ENCODE measurements at regions not wholly inside any gene's neighbourhood (a gene's known extent, or its start where the extent isn't known, plus 50 kb on each side); places are given as distances from the start of the nearest gene placed in this dataset.

DNA sequence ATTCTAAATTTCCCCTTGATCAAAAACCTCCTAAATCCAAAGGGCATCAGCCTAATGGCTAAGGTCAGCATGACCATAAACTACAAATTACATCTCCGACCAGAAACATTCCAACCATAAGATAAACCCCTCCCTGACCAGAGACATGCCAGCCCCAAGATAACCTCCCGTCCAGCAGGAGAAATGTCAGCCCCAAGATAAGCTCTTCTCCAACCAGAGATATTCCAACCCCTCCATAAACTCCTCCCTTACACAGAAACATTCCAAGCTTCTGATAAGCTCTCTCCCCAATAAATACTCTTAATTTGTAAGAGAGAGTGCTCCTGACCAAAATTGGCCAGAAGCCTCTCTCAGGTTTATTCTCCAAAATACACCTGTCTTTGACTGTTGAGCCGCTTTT lies 274.0 kb downstream of the RNF152 start:
- DNase-seq (ENCODE audit: low read depth), result no peak

DNA sequence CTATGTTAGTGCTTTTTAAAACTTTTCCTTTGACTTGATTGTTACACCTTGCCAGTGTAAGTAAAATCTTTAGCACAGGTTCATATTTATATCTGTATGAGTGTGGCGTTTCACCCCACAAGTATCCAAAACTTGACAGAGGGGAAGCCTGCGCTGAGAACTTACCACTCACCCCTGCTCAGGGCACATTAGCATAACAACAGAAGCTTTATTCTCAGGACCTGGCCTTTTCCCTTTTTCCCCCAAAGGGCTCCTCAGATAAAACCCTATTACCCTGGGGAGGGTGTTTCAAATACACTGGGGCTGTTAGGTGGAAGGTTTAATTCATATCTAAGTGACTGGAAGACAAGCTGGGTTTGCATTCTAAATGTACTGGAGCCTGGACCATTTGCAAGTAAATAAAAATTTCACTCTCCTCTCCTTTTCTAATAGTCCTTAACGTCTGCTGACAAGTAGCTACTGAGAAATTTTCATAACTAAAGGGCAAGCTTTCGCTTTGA lies 276.6 kb downstream of the RNF152 start:
- DNase-seq (ENCODE audit: low read depth), result no peak

GRCh38 chr18:61612517-61612916 lies 279.3 kb downstream of the CDH20 start:
- peak; percentile 38 for DNase-seq (ENCODE audit: low read depth)

DNA sequence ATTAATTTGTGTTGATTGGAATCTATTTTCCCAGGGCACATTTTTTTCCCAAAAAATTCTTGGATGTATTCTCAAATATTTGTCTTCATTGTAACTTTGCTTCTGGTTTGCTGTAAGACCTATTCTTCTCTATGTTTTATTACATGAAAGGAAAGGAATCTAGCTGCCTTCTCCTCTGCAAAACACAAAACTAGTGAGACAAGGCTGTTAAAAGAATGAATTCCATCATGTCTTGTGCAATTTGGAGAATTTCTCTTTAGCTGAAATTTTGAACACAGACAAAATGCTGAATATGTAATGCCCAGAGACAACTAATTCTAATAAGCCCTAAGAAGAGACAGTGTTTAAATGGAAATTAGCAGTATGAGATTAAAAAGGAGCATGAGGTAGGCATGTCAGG lies 275.9 kb downstream of the CDH20 start:
- no peak for DNase-seq (ENCODE audit: low read depth)

DNA sequence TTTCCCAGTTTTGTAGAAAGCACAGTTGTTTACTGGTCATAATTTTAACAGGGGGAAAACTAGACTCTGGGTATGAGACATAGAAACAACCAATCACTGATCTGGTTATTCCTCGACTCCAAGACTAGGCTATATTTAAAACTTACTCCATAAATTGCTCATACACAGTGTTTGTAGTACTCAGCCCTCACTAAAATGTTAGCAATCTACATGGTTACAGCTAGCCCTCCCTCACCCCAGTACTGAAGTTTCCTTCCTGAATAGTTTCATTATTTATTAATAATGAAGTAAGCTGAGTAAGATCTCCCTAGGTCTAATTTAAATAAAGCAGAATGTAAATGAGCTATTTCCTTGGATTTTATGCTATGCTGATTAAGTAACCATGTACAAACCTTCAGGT lies 275.1 kb downstream of the CDH20 start:
- DNase-seq (ENCODE audit: low read depth), result no peak

DNA sequence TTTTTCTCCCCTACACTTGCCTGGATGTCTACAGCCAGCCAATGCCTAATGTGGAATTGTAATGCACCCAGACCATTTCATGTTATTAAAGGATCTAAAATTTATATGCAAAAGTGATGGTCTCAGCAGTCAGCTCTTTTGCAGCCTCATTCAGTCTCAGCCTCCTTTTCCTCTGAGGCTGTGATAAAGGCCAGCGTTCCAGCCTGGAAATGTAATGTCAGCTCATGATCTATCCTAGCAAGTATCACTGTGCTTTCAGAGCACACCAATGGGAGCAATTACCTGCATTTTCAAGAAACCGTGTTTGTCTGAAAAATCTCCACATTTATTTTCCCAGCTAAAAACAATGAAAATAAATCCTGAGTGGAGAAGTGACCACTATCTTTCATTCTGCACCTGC lies 274.6 kb downstream of the CDH20 start:
- no peak for DNase-seq (ENCODE audit: low read depth)

DNA sequence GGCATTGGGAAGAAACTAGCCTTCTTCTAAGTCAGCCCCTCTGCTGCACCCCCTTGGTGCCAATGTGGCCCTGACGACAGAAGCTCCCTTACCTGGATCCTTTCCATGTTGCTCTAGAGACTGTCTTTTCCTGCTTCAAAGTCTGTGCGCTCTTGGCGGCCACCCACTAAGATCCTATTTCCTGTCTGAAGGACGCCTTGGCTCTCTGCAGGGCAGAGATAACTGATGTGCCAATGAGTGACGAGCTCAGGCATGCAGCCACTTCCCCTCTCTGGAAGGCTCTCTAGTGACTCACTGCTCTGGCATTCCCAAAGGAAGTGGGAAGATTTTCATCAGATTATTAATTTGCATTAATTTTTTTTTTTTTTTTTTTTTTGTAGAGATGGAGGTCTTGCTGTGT lies 273.5 kb downstream of the CDH20 start:
- peak; percentile 97 for DNase-seq (ENCODE audit: low read depth)

- peak; percentile 58 for DNase-seq (ENCODE audit: low read depth)
Observed at GRCh38 chr18:61606068-61606660, 272.9 kb downstream of the CDH20 start.

DNA sequence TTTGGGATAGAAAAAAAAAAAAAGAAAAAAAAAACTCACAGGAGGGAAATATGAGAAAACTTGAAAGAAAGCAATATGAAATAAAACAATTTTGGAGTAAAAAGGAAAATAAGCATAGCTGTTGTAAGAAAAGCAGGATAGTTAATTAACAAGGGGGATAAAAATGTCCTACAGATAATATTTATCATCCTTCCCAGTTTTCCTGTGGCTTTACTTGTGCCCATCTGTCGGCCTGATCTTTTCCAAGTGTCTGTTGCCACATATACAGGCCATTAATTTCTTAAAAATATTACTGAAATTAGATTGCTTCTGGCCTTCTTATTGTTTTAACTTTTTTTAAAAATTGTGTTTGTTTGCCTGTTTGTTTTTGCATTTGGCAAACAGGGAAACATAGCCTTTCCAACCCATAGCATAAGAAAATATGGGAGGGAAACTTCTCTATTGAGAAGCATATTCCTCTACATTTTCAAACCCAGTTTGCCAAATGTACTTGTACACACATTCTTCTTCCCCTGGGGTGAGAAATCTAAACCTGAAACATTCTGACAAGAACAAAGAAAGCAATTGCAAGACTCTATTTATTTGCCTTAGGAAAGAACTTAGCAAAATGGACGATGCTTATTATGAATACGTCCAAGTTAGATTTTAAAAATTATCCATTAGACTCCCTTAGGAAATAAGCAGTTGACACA lies 272.3 kb downstream of the CDH20 start:
- no peak for DNase-seq (ENCODE audit: low read depth)
